HL-60 (cell line): ENCODE measurements at regions not wholly inside any gene's neighbourhood (a gene's known extent, or its start where the extent isn't known, plus 50 kb on each side); places are given as distances from the start of the nearest gene placed in this dataset.
"Not testable (repeated sequence)": the region's sequence is repeated elsewhere in the genome, so short reads cannot be mapped to it uniquely, and the experiment has no call there.

Source experiments
- DNase-seq, 2 experiments: peaks; one replicate each; pipeline ENCODE4 v3.0.0-alpha.2; 2010 to 2020; ENCODE audit warnings: low read depth in 1 of 2, low spot score in 1 of 2
- H3K27ac ChIP-seq: fragments of 250-450 bp; sonication (Bioruptor Pico); replicated peaks from 2 replicates; pipeline ENCODE4 v1.5.1; 2020; ENCODE audit warnings: mild to moderate bottlenecking, moderate library complexity
- H3K27me3 ChIP-seq: fragments of 250-450 bp; sonication (Bioruptor Pico); 2 replicates; pipeline ENCODE4 v1.5.1; 2021; ENCODE audit warnings: mild to moderate bottlenecking, moderate library complexity; ENCODE audit not compliant: insufficient read depth, poor library complexity, severe bottlenecking
- H3K4me3 ChIP-seq: replicated peaks from 2 replicates; pipeline ENCODE4 v1.5.1; 2011; ENCODE audit warnings: mild to moderate bottlenecking, control low read depth, low read length; ENCODE audit not compliant: insufficient read depth

- not testable (repeated sequence) for DNase-seq, H3K27ac ChIP-seq, H3K27me3 ChIP-seq, H3K4me3 ChIP-seq
Observed at GRCh38 chr11:67884761-67885558, 118.9 kb downstream of the UNC93B1 start.

GRCh38 chr11:67884073-67884757 lies 119.7 kb downstream of the UNC93B1 start:
- H3K27me3 ChIP-seq, DNase-seq, H3K27ac ChIP-seq, H3K4me3 ChIP-seq: not testable (repeated sequence)

DNA sequence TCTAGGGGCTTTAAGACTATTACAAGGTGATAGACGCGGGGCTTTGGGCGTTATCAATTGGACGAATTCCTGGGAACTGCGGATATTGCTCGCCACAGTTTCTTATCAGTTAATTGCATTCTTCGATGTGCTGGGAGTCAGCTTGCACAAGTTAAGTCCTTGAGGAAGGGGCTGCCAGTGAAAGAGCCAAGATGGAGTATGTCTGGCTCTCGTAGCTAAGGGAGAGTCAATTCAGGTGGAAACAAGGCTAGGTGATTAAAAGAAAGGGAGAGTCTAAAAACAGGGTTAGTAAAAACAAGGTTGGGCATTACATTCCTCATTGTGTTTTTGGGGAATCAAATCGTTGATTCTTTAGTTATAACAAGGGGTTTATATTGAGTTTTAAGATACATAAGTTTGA lies 121.6 kb downstream of the UNC93B1 start:
- not testable (repeated sequence) for H3K4me3 ChIP-seq, H3K27me3 ChIP-seq, DNase-seq, H3K27ac ChIP-seq

- not testable (repeated sequence) for H3K27ac ChIP-seq, DNase-seq
Observed at GRCh38 chr11:67881836-67882235, 122.1 kb downstream of the UNC93B1 start.

GRCh38 chr11:67880594-67881196 lies 123.2 kb downstream of the UNC93B1 start:
- not testable (repeated sequence) for H3K27ac ChIP-seq, DNase-seq, H3K4me3 ChIP-seq, H3K27me3 ChIP-seq

More at GRCh38 chr11:67881836-67882235, 122.1 kb downstream of the UNC93B1 start:
- H3K27me3 ChIP-seq, H3K4me3 ChIP-seq: not testable (repeated sequence)

DNA sequence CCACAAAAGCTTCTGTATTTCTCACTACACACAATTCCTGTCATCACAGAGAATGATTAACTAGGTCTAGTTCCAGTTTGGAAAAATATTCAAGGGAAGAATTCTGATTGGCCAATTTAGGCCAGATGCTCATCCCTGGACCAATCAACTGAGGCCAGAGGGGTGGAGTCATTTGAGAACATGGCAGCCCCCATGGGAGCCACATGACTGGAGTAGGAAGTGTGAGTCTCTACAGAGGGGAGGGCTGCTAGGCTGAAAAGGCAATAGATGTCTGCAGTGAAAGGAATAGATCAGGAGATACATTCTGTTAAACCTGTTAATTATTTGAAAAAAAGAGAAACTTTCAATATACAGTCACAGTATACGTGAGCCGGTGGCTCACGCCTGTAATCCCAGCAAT lies 125.2 kb downstream of the UNC93B1 start:
- not testable (repeated sequence) for H3K27ac ChIP-seq, H3K4me3 ChIP-seq, H3K27me3 ChIP-seq, DNase-seq

DNA sequence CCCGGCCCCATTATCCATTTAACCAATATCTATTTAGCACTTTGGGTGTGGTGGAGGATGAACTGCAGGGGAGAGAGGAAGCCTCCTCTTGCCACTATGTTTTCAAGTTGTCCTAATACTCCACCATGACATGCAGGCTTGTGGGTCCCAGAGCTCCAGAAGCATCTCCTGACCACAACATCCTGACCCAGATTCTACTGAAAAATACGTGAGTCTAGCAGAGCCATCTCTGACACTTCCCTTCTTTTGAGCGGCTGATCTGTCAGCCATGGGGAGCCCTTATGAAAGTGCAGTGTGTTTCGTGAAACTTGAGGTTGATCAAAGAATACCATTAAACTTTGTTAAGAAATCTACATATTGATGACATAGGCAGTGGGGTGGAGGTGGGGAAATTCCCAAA lies 126.6 kb downstream of the UNC93B1 start:
- not testable (repeated sequence) for DNase-seq, H3K27ac ChIP-seq, H3K4me3 ChIP-seq, H3K27me3 ChIP-seq

DNA sequence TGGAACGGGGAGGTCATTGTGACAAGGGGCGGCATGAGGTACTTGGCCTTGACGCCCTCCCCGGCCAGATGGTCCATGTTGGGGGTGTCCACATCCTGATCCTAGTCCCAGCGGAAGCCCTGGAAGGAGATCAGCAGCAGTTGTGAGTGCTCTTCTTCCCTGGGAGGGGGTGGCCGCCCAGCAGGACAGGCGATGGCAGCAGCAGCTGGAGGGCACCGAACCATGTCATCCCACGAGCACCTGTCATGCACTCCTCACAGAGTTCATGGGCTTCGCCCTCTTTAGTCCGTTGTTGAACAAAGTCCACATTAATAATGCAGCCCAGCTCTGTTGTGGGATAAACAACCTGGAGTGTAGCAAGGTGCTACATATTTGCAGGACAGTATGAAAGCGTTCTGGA lies 130.7 kb downstream of the UNC93B1 start:
- not testable (repeated sequence) for H3K27me3 ChIP-seq, H3K27ac ChIP-seq, DNase-seq, H3K4me3 ChIP-seq

GRCh38 chr11:67871168-67871567 lies 132.7 kb downstream of the UNC93B1 start:
- not testable (repeated sequence) for H3K4me3 ChIP-seq, H3K27me3 ChIP-seq, DNase-seq, H3K27ac ChIP-seq

- DNase-seq, H3K27ac ChIP-seq, H3K4me3 ChIP-seq, H3K27me3 ChIP-seq: not testable (repeated sequence)
Observed at GRCh38 chr11:67862896-67863295, 141.0 kb downstream of the UNC93B1 start.

- not testable (repeated sequence) for H3K27me3 ChIP-seq, H3K4me3 ChIP-seq, H3K27ac ChIP-seq
- peak; percentile 2 to 37 for DNase-seq
Observed at GRCh38 chr11:67859513-67860161, 144.3 kb downstream of the UNC93B1 start.

DNA sequence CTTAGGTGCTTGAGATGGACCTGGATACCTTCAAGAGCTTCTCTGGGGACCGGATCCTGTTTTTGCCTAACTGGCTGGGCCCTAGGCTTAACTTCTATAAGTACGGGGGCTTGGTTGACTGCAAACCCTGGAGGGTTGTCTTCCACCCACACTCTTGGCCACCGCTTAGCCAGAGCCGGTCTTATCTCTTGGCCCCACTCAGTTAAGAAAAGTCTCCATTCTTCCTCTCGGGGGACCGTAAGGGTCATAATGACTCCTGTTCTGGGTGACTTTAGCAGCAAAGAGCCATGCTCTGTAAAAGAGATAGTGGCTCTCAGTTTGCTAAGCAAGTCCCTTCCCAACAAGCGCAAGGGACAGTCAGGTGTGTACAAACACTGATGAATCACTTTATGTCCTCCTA lies 153.2 kb downstream of the UNC93B1 start:
- H3K27ac ChIP-seq, H3K4me3 ChIP-seq, DNase-seq, H3K27me3 ChIP-seq: not testable (repeated sequence)

GRCh38 chr11:67849766-67850165 lies 154.1 kb downstream of the UNC93B1 start:
- not testable (repeated sequence) for H3K27ac ChIP-seq, DNase-seq, H3K4me3 ChIP-seq, H3K27me3 ChIP-seq
